RWPE1 (cell line): ENCODE measurements at regions not wholly inside any gene's neighbourhood (a gene's known extent, or its start where the extent isn't known, plus 50 kb on each side); places are given as distances from the start of the nearest gene placed in this dataset.
A peak's percentile ranks its signal among the peaks of the same experiment; 100 is the strongest.

Experiments used
- CTCF ChIA-PET: fragments of 350-600 bp; sonication (Branson Sonifier 250); formaldehyde crosslinking; extraction: SDS; loops from one replicate; lab custom pipeline; 2021; lab: Yijun Ruan, JAX
- POLR2A ChIA-PET: fragments of 400-600 bp; formaldehyde crosslinking; extraction: SDS; loops from one replicate; lab custom pipeline; 2020; ENCODE audit warnings: antibody characterized with exemption; ENCODE audit not compliant: low non-redundant PET; lab: Yijun Ruan, JAX
- DNase-seq: peaks from one replicate; pipeline ENCODE4 v3.0.0; 2012; ENCODE audit warnings: low spot score
- H3K27ac ChIP-seq: fragments of 450-650 bp; 2 replicates; pipeline ENCODE4 v1.5.1; 2017
- TF ChIP-seq, protein P1 (sequence below): fragments of 450-650 bp; conservative IDR thresholded peaks from 2 replicates; pipeline ENCODE4 v1.5.1; 2017; ENCODE audit warnings: low read depth, mild to moderate bottlenecking

- TF ChIP-seq, protein P1, sequence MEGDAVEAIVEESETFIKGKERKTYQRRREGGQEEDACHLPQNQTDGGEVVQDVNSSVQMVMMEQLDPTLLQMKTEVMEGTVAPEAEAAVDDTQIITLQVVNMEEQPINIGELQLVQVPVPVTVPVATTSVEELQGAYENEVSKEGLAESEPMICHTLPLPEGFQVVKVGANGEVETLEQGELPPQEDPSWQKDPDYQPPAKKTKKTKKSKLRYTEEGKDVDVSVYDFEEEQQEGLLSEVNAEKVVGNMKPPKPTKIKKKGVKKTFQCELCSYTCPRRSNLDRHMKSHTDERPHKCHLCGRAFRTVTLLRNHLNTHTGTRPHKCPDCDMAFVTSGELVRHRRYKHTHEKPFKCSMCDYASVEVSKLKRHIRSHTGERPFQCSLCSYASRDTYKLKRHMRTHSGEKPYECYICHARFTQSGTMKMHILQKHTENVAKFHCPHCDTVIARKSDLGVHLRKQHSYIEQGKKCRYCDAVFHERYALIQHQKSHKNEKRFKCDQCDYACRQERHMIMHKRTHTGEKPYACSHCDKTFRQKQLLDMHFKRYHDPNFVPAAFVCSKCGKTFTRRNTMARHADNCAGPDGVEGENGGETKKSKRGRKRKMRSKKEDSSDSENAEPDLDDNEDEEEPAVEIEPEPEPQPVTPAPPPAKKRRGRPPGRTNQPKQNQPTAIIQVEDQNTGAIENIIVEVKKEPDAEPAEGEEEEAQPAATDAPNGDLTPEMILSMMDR, result no peak
- ChIA-PET CTCF (interaction anchor here (0.7 kb wide), 1 partner anchor 420 kb away, joined by 5 read pairs; no protein-coding TSS in a partner anchor), POLR2A (no interaction called here)
- no peak overlapping the region for H3K27ac ChIP-seq
- DNase-seq, result no peak
These were observed 121.2 kb upstream of the RBPJ start for GRCh38 chr4:26199596-26199995.

DNA sequence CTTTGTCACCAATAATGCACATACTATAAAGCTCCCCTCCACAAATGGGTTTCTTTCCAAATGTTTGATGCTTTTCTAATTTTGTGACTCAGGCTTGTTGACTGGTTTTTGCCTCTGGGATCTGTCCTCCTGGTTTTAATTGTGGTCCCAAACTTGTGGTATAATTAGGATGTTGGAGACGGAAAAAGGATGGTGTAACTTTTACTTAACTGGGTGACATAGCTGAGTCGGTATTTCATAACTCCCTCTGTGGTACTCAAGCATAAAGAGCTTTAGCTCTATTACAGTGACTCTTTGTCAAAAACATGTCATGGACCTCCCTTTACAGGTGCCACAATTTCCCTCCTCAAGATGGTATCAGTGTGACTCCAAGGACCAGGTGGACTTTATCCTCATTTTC is 119.7 kb upstream of the RBPJ start:
- H3K27ac ChIP-seq, result no peak overlapping the region
- no peak for DNase-seq
- TF ChIP-seq, protein P1, result no peak
- ChIA-PET POLR2A (no interaction called here), CTCF (no interaction called here)

GRCh38 chr4:26204249-26204825 is 116.5 kb upstream of the RBPJ start:
- POLR2A ChIA-PET, result no interaction called here
- TF ChIP-seq, protein P1, result no peak
- H3K27ac ChIP-seq, result no peak overlapping the region
- DNase-seq, result no peak
- CTCF ChIA-PET, result no interaction called here

GRCh38 chr4:26204911-26205370 is 115.9 kb upstream of the RBPJ start:
- H3K27ac ChIP-seq, result peak overlapping the region; percentile 28
- DNase-seq, result no peak

DNA sequence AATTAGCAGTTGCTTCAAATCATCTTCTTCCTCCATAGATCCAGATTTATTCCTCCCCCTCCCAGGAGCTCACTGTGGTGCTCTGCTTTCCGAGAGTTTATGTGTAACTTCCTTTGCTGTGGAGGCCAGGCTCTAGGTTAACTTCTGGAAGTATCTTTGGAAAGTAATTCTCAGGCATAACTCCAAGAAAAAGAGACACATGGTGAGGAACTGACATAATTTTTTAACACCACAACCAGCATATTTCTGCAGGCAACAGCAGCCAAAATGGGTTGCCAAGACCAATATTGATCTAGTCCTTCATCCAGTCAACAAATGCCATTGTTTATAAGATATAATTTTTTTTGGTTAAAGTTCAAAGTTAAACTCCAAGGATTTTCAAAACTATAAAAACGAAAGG is 114.5 kb upstream of the RBPJ start:
- POLR2A ChIA-PET, result no interaction called here
- TF ChIP-seq, protein P1, result no peak
- CTCF ChIA-PET, result no interaction called here
- no peak for DNase-seq
- no peak overlapping the region for H3K27ac ChIP-seq

More at GRCh38 chr4:26204911-26205370, 115.9 kb upstream of the RBPJ start:
- ChIA-PET CTCF (no interaction called here), POLR2A (no interaction called here)
- TF ChIP-seq, protein P1, result no peak

GRCh38 chr4:26206999-26207398 is 113.8 kb upstream of the RBPJ start:
- ChIA-PET CTCF (no interaction called here), POLR2A (no interaction called here)
- TF ChIP-seq, protein P1, result no peak
- no peak overlapping the region for H3K27ac ChIP-seq
- no peak for DNase-seq
